ENCODE measurements at regions not wholly inside any gene's neighbourhood (a gene's known extent, or its start where the extent isn't known, plus 50 kb on each side); places are given as distances from the start of the nearest gene placed in this dataset.

- no peaks in the 10 kb centered on the region for H3K27me3 ChIP-seq (replicated peaks in 1 of 2; ENCODE audit: control insufficient read depth in 2 of 2, insufficient read depth in 2 of 2, low read length in 1 of 2)
- POLR2A ChIA-PET: no interaction called here
- ATAC-seq: no peak
- H3K9me3 ChIP-seq (replicated peaks; ENCODE audit: control insufficient read depth, insufficient read depth, low read length): no peaks in the 10 kb centered on the region
- WGBS (ENCODE audit: insufficient coverage, insufficient replicate concordance, low lambda C conversion rate, missing lambda C conversion rate): 29% methylated on average over 2 of the region's 2 CpGs
- no peak overlapping the region for H3K9ac ChIP-seq (ENCODE audit: control insufficient read depth, insufficient read depth, low read length)
- CTCF ChIA-PET: no interaction called here
- H3K4me3 ChIP-seq: no peak overlapping the region
- in situ Hi-C loops (cut with MboI) (no loop called here), intact Hi-C loops (cut with micrococcal nuclease; ENCODE audit: unreplicated experiment) (no loop called here)
- H3K4me1 ChIP-seq (ENCODE audit: control insufficient read depth, insufficient read depth, low read length): no peaks in the 10 kb centered on the region
- H3K79me2 ChIP-seq (ENCODE audit: control insufficient read depth, insufficient read depth, low read length): no peaks in the 10 kb centered on the region
- SMC1A ChIA-PET (ENCODE audit: uncharacterized antibody, unreplicated experiment): no interaction called here
- RAD21 ChIA-PET (ENCODE audit: unreplicated experiment): no interaction called here
- DNase-seq (ENCODE audit: low read depth, low spot score): no peak
- H4K20me1 ChIP-seq (ENCODE audit: control insufficient read depth, insufficient read depth): no peaks in the 10 kb centered on the region
- H3K36me3 ChIP-seq (ENCODE audit: control insufficient read depth in 2 of 2, insufficient read depth in 2 of 2, low read length in 1 of 2): no peaks in the 10 kb centered on the region
- H3K27ac ChIP-seq (ENCODE audit: control insufficient read depth, insufficient read depth): no peak overlapping the region
- no peak for FAIRE-seq
- H2AFZ ChIP-seq (ENCODE audit: control insufficient read depth, low read depth, low read length): no peak overlapping the region
- H3K4me2 ChIP-seq (ENCODE audit: control insufficient read depth, insufficient read depth): no peak overlapping the region
- BruUV-seq (replicated peaks): no TSS peak
- TF ChIP-seq MYB (IDR thresholded peaks at IDR 0.05; ENCODE audit: borderline replicate concordance, low read depth, low read length) (no peak), RBBP5 (conservative IDR thresholded peaks at IDR 0.05) (no peak), RB1 (IDR thresholded peaks at IDR 0.05; ENCODE audit: borderline replicate concordance) (no peak), CBX3 (IDR thresholded peaks at IDR 0.05; ENCODE audit: borderline replicate concordance, low read depth) (no peak), DPF2 (IDR thresholded peaks at IDR 0.05) (no peak), JUNB (IDR thresholded peaks at IDR 0.05) (no peak), STAT1 (conservative IDR thresholded peaks at IDR 0.05) (no peak), BCL3 (IDR thresholded peaks at IDR 0.05; ENCODE audit: borderline replicate concordance, insufficient read depth, low read depth, low read length, poor library complexity, severe bottlenecking) (no peak), TCF12 (IDR thresholded peaks at IDR 0.05; ENCODE audit: low read depth, low read length) (no peak)
- TF ChIP-seq, protein P1, sequence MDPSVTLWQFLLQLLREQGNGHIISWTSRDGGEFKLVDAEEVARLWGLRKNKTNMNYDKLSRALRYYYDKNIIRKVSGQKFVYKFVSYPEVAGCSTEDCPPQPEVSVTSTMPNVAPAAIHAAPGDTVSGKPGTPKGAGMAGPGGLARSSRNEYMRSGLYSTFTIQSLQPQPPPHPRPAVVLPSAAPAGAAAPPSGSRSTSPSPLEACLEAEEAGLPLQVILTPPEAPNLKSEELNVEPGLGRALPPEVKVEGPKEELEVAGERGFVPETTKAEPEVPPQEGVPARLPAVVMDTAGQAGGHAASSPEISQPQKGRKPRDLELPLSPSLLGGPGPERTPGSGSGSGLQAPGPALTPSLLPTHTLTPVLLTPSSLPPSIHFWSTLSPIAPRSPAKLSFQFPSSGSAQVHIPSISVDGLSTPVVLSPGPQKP (IDR thresholded peaks at IDR 0.05; ENCODE audit: low read depth, low read length): no peak
These were observed 135.9 kb downstream of the GPAM start for GRCh38 chr10:112047674-112048073.
